GM21619 (cell line): ENCODE measurements at regions not wholly inside any gene's neighbourhood (a gene's known extent, or its start where the extent isn't known, plus 50 kb on each side); places are given as distances from the start of the nearest gene placed in this dataset.
"Not testable (repeated sequence)": the region's sequence is repeated elsewhere in the genome, so short reads cannot be mapped to it uniquely, and the experiment has no call there.

ENCODE experiments used
- ATAC-seq: cut with Tn5 transposase; IDR thresholded peaks from one replicate; pipeline ENCODE4 v1.9.1; 2021; ENCODE audit not compliant: unreplicated experiment

DNA sequence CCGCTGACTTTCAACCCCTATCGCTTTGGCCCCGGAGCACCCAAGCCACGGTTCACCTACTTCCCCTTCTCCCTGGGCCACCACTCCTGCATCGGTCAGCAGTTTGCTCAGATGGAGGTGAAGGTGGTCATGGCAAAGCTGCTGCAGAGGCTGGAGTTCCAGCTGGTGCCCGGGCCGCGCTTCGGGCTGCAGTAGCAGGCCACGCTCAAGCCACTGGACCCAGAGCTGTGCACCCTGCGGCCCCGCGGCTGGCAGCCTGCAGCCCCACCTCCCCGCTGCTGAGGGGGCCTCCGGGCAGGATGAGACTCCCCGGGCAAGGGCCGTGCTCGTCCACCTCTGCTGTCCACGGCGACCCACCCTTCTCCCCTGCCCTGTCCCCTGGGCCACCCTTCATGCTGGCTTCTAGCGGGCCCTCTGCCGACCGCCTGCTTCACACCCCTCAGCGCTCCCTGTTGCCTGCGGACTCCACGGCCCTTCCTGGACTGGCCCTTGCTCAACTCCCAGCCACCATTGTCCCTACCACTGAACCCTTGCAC is 92.2 kb upstream of the TRABD2B start:
- no peak for ATAC-seq

DNA sequence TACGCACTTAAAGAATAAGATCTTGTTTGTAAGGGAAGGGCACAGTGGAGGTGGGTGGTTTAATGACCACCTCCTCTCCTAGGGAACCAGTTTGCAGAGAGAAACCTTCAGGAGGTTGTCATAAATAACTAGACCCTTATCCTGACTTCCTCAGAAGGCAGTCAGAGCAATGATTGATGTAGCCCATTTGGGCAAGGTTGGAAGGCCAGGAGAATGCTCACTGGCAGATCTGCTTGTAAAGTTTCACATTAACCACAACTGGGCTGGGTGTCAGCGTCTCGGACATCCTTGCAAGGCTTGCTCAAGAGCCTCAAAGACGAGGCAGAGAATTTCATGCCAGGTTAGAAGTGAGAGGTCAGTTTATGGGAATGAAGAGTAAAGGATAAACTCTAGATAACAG is 87.6 kb upstream of the TRABD2B start:
- ATAC-seq, result no peak

DNA sequence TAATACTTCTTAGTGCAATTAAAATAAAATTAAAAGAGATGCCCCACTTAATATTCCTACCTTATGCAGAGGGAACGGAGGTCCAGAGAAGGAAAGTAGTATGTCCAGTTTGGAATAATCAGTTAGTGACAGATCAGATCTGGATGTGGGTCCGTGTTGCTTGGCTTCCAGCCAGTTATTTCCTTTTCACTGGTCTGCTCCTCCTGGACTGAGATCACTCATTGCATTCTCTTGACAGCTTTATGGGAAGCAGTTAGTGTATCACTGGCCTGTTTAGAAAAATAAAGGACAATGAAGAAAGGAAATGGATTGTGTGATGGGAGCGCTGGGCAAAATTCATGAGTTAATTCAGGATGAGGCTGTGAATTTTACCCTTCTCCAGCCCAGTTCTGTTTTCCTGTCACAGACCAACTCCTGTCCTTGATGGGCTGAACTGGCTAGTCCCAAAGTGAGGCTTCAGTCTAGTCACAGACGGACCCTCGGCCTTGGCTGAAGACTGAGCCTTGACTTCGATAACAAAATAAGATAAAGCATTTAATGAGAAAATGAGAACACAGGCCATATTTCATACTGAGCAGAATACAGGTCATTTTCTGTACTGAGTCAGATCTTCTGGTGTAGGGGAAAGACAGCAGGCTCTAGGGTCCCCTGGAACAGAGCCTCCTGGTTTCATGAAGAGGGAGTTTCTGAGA is 85.2 kb upstream of the TRABD2B start:
- no peak for ATAC-seq

DNA sequence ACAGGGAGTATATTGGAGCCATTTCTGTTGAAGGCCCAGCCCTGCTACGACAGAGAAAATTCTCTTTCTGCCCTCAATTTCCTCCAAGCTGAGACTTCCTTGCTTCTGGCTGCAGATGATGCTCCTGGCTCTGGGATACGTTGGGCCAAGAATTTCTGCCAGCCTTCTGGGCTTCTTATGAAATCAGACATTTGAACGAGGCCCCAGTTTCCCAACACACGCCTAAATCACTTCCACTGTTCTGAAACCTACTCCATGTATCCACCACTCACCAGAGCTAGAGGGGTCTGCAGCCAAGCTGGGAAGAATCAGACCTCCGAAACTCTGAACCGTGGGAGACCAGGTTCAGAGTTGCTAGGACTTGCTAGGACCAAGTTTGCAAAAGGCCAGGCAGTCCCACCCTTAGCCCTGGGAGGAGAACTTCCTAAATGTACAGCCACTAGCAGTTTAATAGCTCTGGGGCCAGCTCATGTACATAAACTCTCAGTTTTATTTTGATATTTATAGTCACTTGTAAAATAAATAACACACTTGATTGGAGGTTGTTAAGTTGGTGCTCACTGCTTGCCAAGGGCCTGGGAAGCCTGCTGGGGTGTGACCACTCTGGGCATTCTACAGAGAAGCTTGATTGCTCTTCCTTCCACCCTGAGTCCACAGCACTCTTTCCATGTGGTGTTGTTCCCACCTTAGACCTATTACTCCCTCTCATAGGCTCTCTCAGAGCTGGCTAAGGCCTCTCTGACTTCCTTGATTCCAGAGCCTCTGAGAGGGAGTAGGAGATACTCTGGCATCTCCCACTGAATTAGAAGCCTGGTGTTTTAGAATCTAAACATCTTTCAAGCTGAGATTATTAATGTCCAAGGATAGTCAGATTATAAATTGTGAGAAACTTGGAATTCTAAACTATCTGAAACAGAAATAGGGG is 83.4 kb upstream of the TRABD2B start:
- ATAC-seq, result no peak

DNA sequence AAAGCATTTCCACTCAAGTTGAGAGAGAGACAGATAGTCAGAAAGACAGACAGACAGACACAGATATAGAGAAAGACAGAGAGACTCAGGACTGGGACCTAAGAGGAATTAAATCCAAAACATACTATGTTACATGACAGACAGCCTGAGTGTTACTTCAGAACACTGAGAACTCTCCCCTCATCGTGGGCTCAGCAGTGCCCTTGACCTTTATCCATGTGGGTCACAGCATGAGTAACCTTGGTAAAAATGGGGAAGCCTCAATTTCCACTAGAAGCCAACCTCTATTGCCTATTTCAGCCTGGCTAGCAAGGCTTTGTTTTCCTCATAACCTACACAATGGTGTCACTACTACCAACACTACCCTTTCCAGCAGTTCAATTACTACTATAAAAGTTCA is 81.9 kb upstream of the TRABD2B start:
- ATAC-seq, result no peak

DNA sequence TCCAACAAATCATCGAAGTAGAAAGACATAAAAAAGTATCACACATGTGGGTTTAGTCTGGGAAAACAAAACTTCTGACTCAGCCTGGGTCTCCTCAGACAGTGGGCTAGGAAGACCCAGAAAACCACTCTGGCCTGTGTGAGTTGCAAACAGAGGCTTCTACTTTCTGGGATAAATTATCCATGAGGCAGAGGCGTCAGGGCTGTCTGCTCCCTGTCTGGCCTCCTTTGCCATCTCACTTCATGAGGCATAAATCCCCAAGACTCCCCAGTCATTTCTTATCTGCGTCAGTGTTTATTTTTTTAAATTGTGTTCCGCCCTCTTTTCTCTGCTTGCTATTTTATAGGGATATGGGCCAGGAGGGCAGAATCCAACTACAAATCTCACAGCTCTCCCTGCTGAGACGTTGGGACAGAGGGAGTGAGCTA is 80.6 kb upstream of the TRABD2B start:
- ATAC-seq, result no peak

DNA sequence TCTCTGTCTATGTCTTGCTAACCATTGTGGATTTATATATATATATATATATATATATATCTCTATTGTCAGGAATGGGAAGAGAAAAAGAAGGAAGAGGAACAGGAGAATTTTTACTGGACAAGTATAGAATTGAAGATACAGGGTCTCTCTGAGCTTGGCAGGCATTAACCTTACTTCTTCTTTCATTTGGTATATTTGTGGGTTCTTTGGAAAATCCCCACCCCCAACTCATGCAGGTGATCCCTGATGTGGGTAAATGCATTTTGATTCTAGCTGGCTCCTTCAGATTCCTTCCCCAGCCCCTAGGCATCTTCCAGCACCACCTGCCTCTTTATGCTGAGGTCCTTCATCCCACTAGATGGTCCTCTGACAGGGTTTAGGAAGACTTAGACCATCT is 78.8 kb upstream of the TRABD2B start:
- no peak for ATAC-seq

DNA sequence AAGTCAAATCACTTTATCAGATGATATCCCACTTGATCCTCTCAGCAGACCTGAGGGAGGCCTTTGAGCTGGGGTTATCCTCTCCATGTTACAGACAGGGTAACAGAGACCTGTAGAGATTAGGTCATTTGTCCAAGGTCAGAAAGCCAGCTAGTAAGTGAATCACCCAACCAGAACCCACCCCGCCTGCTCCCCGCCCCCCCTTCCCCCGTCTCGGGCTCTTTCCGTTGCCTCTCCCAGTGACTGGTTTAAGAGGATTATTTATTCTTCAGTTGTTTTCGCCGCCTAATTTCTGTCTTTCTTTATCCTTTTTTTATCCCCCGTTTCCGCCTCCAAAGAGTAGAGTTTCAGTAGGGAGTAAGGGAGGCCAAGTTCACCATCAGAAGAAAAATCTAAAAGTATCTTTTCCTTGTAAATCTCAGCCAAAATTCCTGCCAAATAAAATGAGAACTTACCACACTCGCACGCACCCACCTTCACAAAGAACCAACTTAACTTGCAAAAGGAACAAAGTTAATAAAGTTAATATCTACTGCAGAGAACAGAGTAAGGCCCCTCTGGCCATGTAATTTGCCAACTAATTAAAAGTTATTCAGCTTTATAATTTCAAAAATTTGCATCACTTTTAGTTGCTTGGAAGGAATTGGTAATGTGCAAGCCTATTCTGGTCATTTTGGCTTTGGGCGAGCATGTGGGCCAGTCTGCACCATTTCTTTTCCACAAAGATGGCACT is 76.8 kb upstream of the TRABD2B start:
- no peak for ATAC-seq

DNA sequence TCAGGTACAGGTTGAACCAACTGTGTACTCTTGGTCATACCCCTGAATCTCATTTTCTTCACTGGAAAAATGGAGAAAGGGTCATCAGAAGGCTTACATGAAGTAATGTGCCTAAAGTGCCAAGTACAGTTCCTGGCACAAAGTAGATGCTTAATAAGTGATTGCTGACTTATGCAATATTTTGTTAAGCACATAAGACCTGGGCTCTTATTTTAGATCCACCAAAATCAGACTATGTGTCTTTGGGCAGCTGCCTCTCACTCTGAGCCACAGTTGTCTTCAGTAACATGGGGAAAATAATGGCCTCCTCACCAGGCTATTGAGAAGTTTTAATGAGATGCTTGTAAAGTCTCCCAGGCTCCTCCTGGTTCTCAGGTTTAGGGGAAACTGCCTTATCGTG is 74.3 kb upstream of the TRABD2B start:
- no peak for ATAC-seq

DNA sequence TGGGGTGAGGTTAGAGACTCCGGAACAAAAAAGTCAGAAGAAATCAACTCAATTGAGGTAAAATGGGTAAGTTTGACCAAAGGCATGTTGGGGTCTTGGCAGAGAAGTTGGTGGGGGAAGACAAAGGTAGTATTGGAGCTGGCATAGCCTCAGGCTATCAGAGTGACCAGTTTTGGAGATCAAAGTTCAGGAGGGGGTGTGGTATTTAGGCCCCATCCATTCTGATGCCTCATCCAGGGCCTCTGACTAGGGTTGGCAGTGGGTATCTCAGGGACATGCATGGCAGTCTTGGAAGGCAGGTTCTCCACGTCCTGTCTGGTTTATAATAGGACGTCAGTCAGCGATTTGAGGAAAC is 73.2 kb upstream of the TRABD2B start:
- ATAC-seq, result no peak

DNA sequence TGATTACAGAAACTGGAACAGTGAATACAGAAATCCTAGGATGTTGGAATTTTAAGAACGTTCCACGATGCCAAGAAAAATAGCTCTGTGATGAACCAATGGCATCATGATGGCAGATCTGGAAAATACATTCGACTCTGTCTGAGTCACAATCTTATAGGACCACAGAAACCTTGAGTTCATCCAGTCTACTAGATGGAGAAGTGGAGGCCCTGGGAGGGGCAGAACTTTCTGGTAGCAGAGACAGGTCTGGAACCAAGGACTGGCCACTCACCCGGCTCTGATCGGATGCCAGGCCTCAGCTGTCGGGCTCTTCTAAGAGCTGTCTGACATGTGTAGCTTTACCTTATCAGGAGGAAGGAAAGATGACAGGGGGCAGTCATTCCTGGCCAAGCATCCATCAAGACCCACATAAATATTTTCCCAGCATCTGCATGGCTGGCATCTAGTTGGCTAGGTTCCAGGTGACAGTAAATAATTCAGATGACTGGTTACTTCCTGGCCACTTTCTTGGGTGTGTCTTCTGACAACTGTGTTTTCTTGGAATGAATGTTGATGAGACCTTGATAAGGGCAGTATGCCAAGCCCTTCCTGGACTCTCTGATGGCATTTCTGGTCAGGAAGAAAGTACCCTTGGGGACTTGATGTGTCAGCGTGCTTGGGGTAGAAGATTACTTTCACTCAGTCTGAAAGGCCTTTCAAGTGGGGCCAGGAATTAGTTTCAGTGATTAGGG is 72.6 kb upstream of the TRABD2B start:
- no peak for ATAC-seq

DNA sequence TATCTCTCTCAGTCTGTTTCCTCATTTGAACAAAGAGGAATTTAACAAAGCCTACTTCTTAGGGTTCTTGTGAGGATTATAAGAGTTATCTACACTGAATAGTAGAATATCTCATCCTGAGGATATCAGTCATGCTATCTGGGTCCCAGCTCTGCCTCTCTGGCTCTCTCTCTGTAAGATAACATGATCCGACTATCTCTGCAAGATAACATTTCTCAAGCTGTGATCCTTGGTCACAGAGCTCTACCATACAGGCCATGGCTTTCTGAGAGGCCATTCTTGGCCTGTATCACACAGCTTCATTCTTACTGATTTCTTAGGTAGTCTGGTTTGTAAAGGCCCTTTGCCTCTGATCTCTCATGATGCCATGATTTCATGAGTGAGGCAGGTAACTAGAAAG is 71.0 kb upstream of the TRABD2B start:
- no peak for ATAC-seq

GRCh38 chr1:48066936-48067335 is 69.8 kb upstream of the TRABD2B start:
- ATAC-seq, result no peak

- not testable (repeated sequence) for ATAC-seq
Measured at GRCh38 chr1:48064693-48065092, 67.5 kb upstream of the TRABD2B start.

DNA sequence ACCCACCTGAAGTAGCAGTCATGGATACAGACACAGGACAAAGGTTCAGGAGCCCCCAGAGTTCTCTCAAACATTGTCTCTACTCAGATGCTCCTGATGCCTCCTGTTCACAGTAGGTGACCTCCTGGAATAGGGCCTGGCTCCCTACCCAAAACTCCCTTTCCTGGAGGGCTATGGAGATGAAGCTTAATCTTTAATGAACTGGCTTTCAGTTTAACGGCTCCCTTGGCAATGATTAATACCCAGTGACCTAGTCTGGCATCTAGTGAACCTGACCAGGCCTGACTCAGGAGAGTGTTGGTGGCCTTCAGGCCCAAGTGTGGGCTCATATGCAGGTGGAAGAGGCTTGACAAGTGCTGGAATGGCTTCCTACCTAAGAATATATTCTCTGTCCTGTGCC is 65.2 kb upstream of the TRABD2B start:
- ATAC-seq, result peak; percentile 55

GRCh38 chr1:48061162-48062136 is 64.3 kb upstream of the TRABD2B start:
- ATAC-seq, result peak; percentile 64

DNA sequence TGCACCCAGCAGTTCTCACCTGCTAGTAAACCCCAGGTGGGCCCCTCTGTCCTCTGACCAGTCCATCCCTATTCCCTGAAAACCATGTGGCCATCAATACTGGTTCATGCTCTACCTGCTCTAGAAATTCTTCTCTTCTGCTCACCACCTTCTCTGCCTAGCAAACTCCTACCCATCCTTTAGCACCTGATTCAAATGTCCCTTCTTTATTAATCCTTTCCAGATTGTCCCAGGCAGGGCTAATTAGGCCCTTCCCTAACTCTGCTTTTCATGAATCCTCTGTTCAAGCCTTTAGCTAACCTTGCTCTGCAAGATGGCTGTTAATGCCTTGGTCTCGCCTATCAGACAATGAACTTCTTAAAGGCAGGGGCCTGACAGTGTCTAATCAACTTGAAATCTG is 62.1 kb upstream of the TRABD2B start:
- ATAC-seq, result no peak

DNA sequence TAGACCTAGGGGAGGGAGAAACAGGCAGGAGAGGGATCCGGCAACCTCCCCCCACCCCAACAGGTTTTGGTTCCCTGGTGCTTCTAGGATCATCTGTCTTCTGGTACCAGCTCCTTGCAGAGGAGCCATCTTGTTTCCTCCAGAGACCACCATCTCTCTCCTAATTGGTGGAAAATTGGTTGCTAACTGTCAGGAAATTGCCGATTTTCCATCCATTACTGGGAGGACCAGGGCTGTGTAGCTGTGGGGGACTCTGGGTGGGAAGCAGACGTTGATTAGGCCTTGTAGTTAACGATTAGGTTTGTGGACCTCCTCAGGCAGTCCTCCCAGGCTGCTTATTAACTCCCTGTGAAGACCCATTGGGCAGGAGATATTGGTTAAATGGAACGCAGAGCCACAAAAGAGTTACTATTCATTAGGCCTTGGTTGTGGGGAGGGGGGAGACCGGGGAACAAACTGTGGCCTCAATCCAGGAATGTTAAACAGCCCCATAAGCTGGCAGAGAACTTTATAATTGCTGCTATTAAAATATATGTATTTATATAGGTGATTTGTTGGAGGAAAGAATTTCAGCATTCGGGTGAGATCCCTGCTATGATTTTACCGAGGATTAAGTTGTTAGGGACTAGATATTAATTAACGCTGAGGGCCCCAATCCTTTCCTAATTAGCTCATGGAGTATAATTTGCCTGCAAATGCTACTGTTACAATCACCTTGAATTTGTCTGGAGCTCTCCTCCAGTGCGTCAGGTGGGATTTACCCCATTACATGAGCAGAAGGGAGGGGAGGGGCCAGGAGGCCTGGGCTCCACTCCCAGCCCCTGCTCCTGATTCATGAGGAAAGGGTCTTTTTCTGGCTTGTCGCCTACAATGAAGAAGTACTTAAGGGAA is 61.2 kb upstream of the TRABD2B start:
- no peak for ATAC-seq

GRCh38 chr1:48057249-48057648 is 60.1 kb upstream of the TRABD2B start:
- ATAC-seq, result no peak
